GM12878 (cell line): ENCODE measurements at regions not wholly inside any gene's neighbourhood (a gene's known extent, or its start where the extent isn't known, plus 50 kb on each side); places are given as distances from the start of the nearest gene placed in this dataset.

Experiments
- ATAC-seq: fragments of 200-7000 bp; cut with Tn5 transposase; 3 replicates; pipeline ENCODE4 v1.9.1; 2020; ENCODE audit warnings: mild to moderate bottlenecking, moderate library complexity
- BruUV-seq: library from RNA; stranded (reverse); fragments of 400-500 nt; replicated peaks from 2 replicates; lab custom pipeline; 2021; lab: Mats Ljungman, UMichigan
- CTCF ChIA-PET: fragments of 300-600 bp; sonication (Branson Sonifier 250); formaldehyde crosslinking; extraction: SDS; loops from one replicate; lab custom pipeline; 2021; ENCODE audit warnings: inconsistent platforms; lab: Yijun Ruan, JAX
- POLR2A ChIA-PET: fragments of 350-600 bp; formaldehyde crosslinking; extraction: SDS; loops from one replicate; lab custom pipeline; 2021; ENCODE audit warnings: inconsistent platforms; lab: Charles Lee
- RAD21 ChIA-PET: fragments of 300-600 bp; sonication (Branson Sonifier 250); formaldehyde crosslinking; loops from one replicate; lab custom pipeline; 2023; ENCODE audit warnings: antibody characterized with exemption; ENCODE audit not compliant: unreplicated experiment; lab: Charles Lee
- SMC1A ChIA-PET: fragments of 300-600 bp; sonication (Branson Sonifier 250); formaldehyde crosslinking; loops from one replicate; lab custom pipeline; 2023; ENCODE audit not compliant: unreplicated experiment, uncharacterized antibody; lab: Charles Lee
- DNase-seq: peaks from one replicate; pipeline ENCODE4 v3.0.0-alpha.2; 2011; ENCODE audit warnings: low read depth, low spot score
- FAIRE-seq: peaks from 3 replicates; lab custom pipeline; 2011; peaks lifted over from hg19 to GRCh38; lab: Jason Lieb, UNC
- H2AFZ ChIP-seq: 2 replicates; pipeline ENCODE4 v1.6.0; 2011; ENCODE audit warnings: low read depth, low read length, control low read depth; ENCODE audit not compliant: control insufficient read depth
- H3K27ac ChIP-seq: 2 replicates; pipeline ENCODE4 v1.5.1; 2011; ENCODE audit warnings: control low read depth; ENCODE audit not compliant: control insufficient read depth, insufficient read depth
- H3K27me3 ChIP-seq, 2 experiments: replicated peaks in 1 of 2; 2 replicates each; pipeline versions ENCODE4 v1.6.0 to v1.6.1; 2011; ENCODE audit warnings: low read length in 1 of 2; ENCODE audit not compliant: control insufficient read depth in 2 of 2, insufficient read depth in 2 of 2
- H3K36me3 ChIP-seq, 2 experiments: 2 replicates each; pipeline ENCODE4 v1.5.1; 2011; ENCODE audit warnings: low read length in 1 of 2; ENCODE audit not compliant: control insufficient read depth in 2 of 2, insufficient read depth in 2 of 2
- H3K4me1 ChIP-seq: 2 replicates; pipeline ENCODE4 v1.6.1; 2011; ENCODE audit warnings: mild to moderate bottlenecking, low read length, moderate library complexity, mixed read lengths; ENCODE audit not compliant: control insufficient read depth, insufficient read depth
- H3K4me2 ChIP-seq: 2 replicates; pipeline ENCODE4 v1.6.0; 2011; ENCODE audit warnings: control low read depth; ENCODE audit not compliant: control insufficient read depth, insufficient read depth
- H3K4me3 ChIP-seq: fragments of 200-600 bp; sonication (generic); 2 replicates; pipeline ENCODE4 v1.5.1; 2016
- H3K79me2 ChIP-seq: 2 replicates; pipeline ENCODE4 v1.6.0; 2011; ENCODE audit warnings: low read length; ENCODE audit not compliant: control insufficient read depth, insufficient read depth
- H3K9ac ChIP-seq: 2 replicates; pipeline ENCODE4 v1.8.0; 2011; ENCODE audit warnings: low read length, control low read depth, mixed read lengths; ENCODE audit not compliant: control insufficient read depth, insufficient read depth
- H3K9me3 ChIP-seq: replicated peaks from 3 replicates; pipeline ENCODE4 v1.5.1; 2011; ENCODE audit warnings: mild to moderate bottlenecking, low read length; ENCODE audit not compliant: control insufficient read depth, insufficient read depth
- H4K20me1 ChIP-seq: 2 replicates; pipeline ENCODE4 v1.6.0; 2011; ENCODE audit not compliant: control insufficient read depth, insufficient read depth
- BRCA1 ChIP-seq: IDR thresholded peaks from 2 replicates; pipeline ENCODE4 v1.6.1; 2011; ENCODE audit warnings: low read depth, low read length, improper control_type of control experiment
- CREB1 ChIP-seq: IDR thresholded peaks from 2 replicates; pipeline ENCODE4 v1.6.1; 2012; ENCODE audit warnings: low read depth, mild to moderate bottlenecking, inconsistent platforms
- EP300 ChIP-seq, 2 experiments: fragments of 150-350 bp in 1 of 2; IDR thresholded peaks; 2 replicates each; pipeline ENCODE4 v1.6.1; 2011 to 2012; ENCODE audit warnings: low read depth in 2 of 2, low read length in 2 of 2, borderline replicate concordance in 1 of 2, improper control_type of control experiment in 1 of 2, inconsistent platforms in 1 of 2; ENCODE audit not compliant: control insufficient read depth in 1 of 2
- EZH2 ChIP-seq: IDR thresholded peaks from 2 replicates; pipeline ENCODE4 v1.6.1; 2012; ENCODE audit warnings: low read depth, mild to moderate bottlenecking, control low read depth, inconsistent platforms, low read length, borderline replicate concordance; ENCODE audit not compliant: control insufficient read depth
- IKZF2 ChIP-seq, 2 experiments: fragments of 450-650 bp; IDR thresholded peaks; 2 replicates each; pipeline ENCODE4 v1.6.1; 2017; ENCODE audit warnings: mild to moderate bottlenecking in 2 of 2, moderate library complexity in 2 of 2
- KDM1A ChIP-seq: fragments of 200-600 bp; sonication (generic); IDR thresholded peaks from 2 replicates; pipeline ENCODE4 v1.6.1; 2016; ENCODE audit warnings: borderline replicate concordance
- RB1 ChIP-seq: fragments of 450-650 bp; formaldehyde crosslinking; IDR thresholded peaks from 2 replicates; pipeline ENCODE4 v1.6.1; 2017; ENCODE audit warnings: mild to moderate bottlenecking, borderline replicate concordance
- SIX5 ChIP-seq: IDR thresholded peaks from 2 replicates; pipeline ENCODE4 v1.6.1; 2011; ENCODE audit warnings: mild to moderate bottlenecking, low read depth, low read length, moderate library complexity; ENCODE audit not compliant: severe bottlenecking
- YBX1 ChIP-seq: fragments of 450-650 bp; IDR thresholded peaks from 2 replicates; pipeline ENCODE4 v1.6.1; 2016; ENCODE audit warnings: antibody characterized with exemption
- ZNF217 ChIP-seq: fragments of 450-650 bp; IDR thresholded peaks from 2 replicates; pipeline ENCODE4 v1.6.1; 2017; ENCODE audit warnings: antibody characterized with exemption, mild to moderate bottlenecking
- WGBS: methylation state at CpG from one replicate; pipeline ENCODE4 v1.1.6; 2016; ENCODE audit warnings: low lambda C conversion rate; ENCODE audit not compliant: insufficient replicate concordance, insufficient coverage; ENCODE audit errors: missing lambda C conversion rate; 5-methylcytosine and 5-hydroxymethylcytosine counted together
- in situ Hi-C: fragments of 300-500 bp; cut with MboI; formaldehyde crosslinking; loops from 9 replicates; pipeline ENCODE4 v1.14.3; 2018; ENCODE audit warnings: mixed read lengths
- intact Hi-C: fragments of 100-400 bp; cut with micrococcal nuclease; formaldehyde crosslinking; loops from one replicate; pipeline ENCODE4 v1.14.2; 2022; ENCODE audit not compliant: unreplicated experiment
- TF ChIP-seq, protein P1 (sequence below): IDR thresholded peaks from 2 replicates; pipeline ENCODE4 v1.6.1; 2012; ENCODE audit warnings: low read depth, low read length, improper control_type of control experiment
- TF ChIP-seq, protein P2 (sequence below): fragments of 450-650 bp; IDR thresholded peaks from 2 replicates; pipeline ENCODE4 v1.6.1; 2017; ENCODE audit warnings: borderline replicate concordance
- TF ChIP-seq, protein P3 (sequence below): fragments of 150-350 bp; IDR thresholded peaks from 2 replicates; pipeline ENCODE4 v1.6.1; 2014; ENCODE audit warnings: mild to moderate bottlenecking, low read depth, low read length
- TF ChIP-seq, protein P4 (sequence below): fragments of 450-650 bp; IDR thresholded peaks from 2 replicates; pipeline ENCODE4 v1.6.1; 2018; ENCODE audit warnings: mild to moderate bottlenecking, low read depth, moderate library complexity; ENCODE audit not compliant: partially characterized antibody
- TF ChIP-seq, protein P5 (sequence below): fragments of 450-650 bp; IDR thresholded peaks from 2 replicates; pipeline ENCODE4 v1.6.1; 2017; ENCODE audit warnings: antibody characterized with exemption, mild to moderate bottlenecking, moderate library complexity

DNA sequence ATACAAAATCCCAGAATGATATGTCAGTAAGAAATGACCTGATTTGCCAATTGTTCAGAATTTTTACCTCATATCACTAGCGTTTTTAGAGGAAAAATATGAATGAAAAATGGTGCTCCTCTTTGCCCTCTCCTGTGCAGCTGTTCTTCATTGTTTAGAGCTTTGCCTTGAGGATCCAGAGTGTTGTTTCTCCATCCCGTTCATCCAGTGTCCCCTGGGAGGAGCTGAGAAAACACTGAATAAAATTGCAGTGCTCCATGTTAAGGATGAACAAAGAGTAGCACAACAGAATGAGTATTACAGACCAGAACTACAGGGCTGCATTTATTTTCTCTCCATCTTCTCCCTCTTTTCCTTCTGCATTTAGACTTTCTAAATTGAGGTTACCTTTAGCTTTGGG, 133.1 kb downstream of the ADCYAP1 start:
- no peak overlapping the region for H3K9ac ChIP-seq
- 4% methylated on average over 2 of the region's 2 CpGs for WGBS
- no peaks in the 10 kb centered on the region for H3K27me3 ChIP-seq
- no TSS peak for BruUV-seq
- SMC1A ChIA-PET = interaction anchor here (0.6 kb wide), 1 partner anchor 199 kb away, joined by 3 read pairs; no protein-coding TSS in a partner anchor
- H3K79me2 ChIP-seq = no peaks in the 10 kb centered on the region
- DNase-seq (no peak), ATAC-seq (no peak), FAIRE-seq (no peak)
- H4K20me1 ChIP-seq = no peaks in the 10 kb centered on the region
- H2AFZ ChIP-seq = no peak overlapping the region
- no peaks in the 10 kb centered on the region for H3K36me3 ChIP-seq
- H3K4me3 ChIP-seq = no peak overlapping the region
- CTCF ChIA-PET = no interaction called here
- TF ChIP-seq ZNF217 (no peak), RB1 (no peak), EZH2 (no peak), IKZF2 (IDR thresholded peaks at IDR 0.05) (no peak), KDM1A (no peak), EP300 (IDR thresholded peaks at IDR 0.05; ENCODE audit: borderline replicate concordance in 1 of 2, control insufficient read depth in 1 of 2, low read depth in 2 of 2, low read length in 2 of 2) (no peak), SIX5 (no peak), CREB1 (no peak), BRCA1 (no peak), YBX1 (no peak)
- TF ChIP-seq, protein P1, sequence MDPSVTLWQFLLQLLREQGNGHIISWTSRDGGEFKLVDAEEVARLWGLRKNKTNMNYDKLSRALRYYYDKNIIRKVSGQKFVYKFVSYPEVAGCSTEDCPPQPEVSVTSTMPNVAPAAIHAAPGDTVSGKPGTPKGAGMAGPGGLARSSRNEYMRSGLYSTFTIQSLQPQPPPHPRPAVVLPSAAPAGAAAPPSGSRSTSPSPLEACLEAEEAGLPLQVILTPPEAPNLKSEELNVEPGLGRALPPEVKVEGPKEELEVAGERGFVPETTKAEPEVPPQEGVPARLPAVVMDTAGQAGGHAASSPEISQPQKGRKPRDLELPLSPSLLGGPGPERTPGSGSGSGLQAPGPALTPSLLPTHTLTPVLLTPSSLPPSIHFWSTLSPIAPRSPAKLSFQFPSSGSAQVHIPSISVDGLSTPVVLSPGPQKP = no peak
- TF ChIP-seq, protein P2, sequence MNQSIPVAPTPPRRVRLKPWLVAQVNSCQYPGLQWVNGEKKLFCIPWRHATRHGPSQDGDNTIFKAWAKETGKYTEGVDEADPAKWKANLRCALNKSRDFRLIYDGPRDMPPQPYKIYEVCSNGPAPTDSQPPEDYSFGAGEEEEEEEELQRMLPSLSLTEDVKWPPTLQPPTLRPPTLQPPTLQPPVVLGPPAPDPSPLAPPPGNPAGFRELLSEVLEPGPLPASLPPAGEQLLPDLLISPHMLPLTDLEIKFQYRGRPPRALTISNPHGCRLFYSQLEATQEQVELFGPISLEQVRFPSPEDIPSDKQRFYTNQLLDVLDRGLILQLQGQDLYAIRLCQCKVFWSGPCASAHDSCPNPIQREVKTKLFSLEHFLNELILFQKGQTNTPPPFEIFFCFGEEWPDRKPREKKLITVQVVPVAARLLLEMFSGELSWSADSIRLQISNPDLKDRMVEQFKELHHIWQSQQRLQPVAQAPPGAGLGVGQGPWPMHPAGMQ = no peak
- TF ChIP-seq, protein P3, sequence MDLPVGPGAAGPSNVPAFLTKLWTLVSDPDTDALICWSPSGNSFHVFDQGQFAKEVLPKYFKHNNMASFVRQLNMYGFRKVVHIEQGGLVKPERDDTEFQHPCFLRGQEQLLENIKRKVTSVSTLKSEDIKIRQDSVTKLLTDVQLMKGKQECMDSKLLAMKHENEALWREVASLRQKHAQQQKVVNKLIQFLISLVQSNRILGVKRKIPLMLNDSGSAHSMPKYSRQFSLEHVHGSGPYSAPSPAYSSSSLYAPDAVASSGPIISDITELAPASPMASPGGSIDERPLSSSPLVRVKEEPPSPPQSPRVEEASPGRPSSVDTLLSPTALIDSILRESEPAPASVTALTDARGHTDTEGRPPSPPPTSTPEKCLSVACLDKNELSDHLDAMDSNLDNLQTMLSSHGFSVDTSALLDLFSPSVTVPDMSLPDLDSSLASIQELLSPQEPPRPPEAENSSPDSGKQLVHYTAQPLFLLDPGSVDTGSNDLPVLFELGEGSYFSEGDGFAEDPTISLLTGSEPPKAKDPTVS = no peak
- TF ChIP-seq, protein P4, sequence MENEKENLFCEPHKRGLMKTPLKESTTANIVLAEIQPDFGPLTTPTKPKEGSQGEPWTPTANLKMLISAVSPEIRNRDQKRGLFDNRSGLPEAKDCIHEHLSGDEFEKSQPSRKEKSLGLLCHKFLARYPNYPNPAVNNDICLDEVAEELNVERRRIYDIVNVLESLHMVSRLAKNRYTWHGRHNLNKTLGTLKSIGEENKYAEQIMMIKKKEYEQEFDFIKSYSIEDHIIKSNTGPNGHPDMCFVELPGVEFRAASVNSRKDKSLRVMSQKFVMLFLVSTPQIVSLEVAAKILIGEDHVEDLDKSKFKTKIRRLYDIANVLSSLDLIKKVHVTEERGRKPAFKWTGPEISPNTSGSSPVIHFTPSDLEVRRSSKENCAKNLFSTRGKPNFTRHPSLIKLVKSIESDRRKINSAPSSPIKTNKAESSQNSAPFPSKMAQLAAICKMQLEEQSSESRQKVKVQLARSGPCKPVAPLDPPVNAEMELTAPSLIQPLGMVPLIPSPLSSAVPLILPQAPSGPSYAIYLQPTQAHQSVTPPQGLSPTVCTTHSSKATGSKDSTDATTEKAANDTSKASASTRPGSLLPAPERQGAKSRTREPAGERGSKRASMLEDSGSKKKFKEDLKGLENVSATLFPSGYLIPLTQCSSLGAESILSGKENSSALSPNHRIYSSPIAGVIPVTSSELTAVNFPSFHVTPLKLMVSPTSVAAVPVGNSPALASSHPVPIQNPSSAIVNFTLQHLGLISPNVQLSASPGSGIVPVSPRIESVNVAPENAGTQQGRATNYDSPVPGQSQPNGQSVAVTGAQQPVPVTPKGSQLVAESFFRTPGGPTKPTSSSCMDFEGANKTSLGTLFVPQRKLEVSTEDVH = no peak
- TF ChIP-seq, protein P5, sequence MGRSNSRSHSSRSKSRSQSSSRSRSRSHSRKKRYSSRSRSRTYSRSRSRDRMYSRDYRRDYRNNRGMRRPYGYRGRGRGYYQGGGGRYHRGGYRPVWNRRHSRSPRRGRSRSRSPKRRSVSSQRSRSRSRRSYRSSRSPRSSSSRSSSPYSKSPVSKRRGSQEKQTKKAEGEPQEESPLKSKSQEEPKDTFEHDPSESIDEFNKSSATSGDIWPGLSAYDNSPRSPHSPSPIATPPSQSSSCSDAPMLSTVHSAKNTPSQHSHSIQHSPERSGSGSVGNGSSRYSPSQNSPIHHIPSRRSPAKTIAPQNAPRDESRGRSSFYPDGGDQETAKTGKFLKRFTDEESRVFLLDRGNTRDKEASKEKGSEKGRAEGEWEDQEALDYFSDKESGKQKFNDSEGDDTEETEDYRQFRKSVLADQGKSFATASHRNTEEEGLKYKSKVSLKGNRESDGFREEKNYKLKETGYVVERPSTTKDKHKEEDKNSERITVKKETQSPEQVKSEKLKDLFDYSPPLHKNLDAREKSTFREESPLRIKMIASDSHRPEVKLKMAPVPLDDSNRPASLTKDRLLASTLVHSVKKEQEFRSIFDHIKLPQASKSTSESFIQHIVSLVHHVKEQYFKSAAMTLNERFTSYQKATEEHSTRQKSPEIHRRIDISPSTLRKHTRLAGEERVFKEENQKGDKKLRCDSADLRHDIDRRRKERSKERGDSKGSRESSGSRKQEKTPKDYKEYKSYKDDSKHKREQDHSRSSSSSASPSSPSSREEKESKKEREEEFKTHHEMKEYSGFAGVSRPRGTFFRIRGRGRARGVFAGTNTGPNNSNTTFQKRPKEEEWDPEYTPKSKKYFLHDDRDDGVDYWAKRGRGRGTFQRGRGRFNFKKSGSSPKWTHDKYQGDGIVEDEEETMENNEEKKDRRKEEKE = no peak
- POLR2A ChIA-PET = no interaction called here
- no peak overlapping the region for H3K4me2 ChIP-seq
- no peaks in the 10 kb centered on the region for H3K4me1 ChIP-seq
- in situ Hi-C loops (no loop called here), intact Hi-C loops (no loop called here)
- RAD21 ChIA-PET = no interaction called here
- H3K27ac ChIP-seq = no peak overlapping the region
- H3K9me3 ChIP-seq = no peaks in the 10 kb centered on the region
